ENCODE measurements at regions not wholly inside any gene's neighbourhood (a gene's known extent, or its start where the extent isn't known, plus 50 kb on each side); places are given as distances from the start of the nearest gene placed in this dataset.
"Not testable (repeated sequence)": the region's sequence is repeated elsewhere in the genome, so short reads cannot be mapped to it uniquely, and the experiment has no call there.

GRCh38 chr21:24450119-24450518 is 1157.2 kb downstream of the MRPL39 start:
- no peak overlapping the region for H3K4me3 ChIP-seq (ENCODE audit: low read length in 2 of 2)
- H3K9me3 ChIP-seq (ENCODE audit: control insufficient read depth in 2 of 2, insufficient read depth in 1 of 2, low read length in 1 of 2) = no peaks in the 10 kb centered on the region
- no peak overlapping the region for H3K27ac ChIP-seq (ENCODE audit: low read depth in 1 of 2, low read length in 1 of 2)
- no peaks in the 10 kb centered on the region for H3K36me3 ChIP-seq (ENCODE audit: control insufficient read depth in 2 of 2, insufficient read depth in 2 of 2, low read length in 1 of 2)
- H3K4me1 ChIP-seq (ENCODE audit: control insufficient read depth in 2 of 2, insufficient read depth in 2 of 2, low read length in 2 of 2) = no peaks in the 10 kb centered on the region
- DNase-seq (ENCODE audit: low read depth in 6 of 9, low spot score in 9 of 9) = no peak
- 94% methylated on average over 3 of the region's 3 CpGs for WGBS
- no peaks in the 10 kb centered on the region for H3K27me3 ChIP-seq (ENCODE audit: control insufficient read depth in 2 of 2, insufficient read depth in 1 of 2, low read length in 1 of 2)

- DNase-seq (ENCODE audit: low read depth in 6 of 9, low spot score in 9 of 9) = no peak
- Histone ChIP-seq H3K4me3 (ENCODE audit: low read length in 2 of 2) (no peak overlapping the region), H3K9me3 (ENCODE audit: control insufficient read depth in 2 of 2, insufficient read depth in 1 of 2, low read length in 1 of 2) (no peaks in the 10 kb centered on the region), H3K27me3 (ENCODE audit: control insufficient read depth in 2 of 2, insufficient read depth in 1 of 2, low read length in 1 of 2) (no peaks in the 10 kb centered on the region), H3K27ac (ENCODE audit: low read depth in 1 of 2, low read length in 1 of 2) (no peak overlapping the region), H3K36me3 (ENCODE audit: control insufficient read depth in 2 of 2, insufficient read depth in 2 of 2, low read length in 1 of 2) (no peaks in the 10 kb centered on the region), H3K4me1 (ENCODE audit: control insufficient read depth in 2 of 2, insufficient read depth in 2 of 2, low read length in 2 of 2) (no peaks in the 10 kb centered on the region)
- 92% methylated on average over 1 of the region's 1 CpG for WGBS
Measured at GRCh38 chr21:24445517-24445916, 1161.8 kb downstream of the MRPL39 start.

- Histone ChIP-seq H3K36me3 (ENCODE audit: control insufficient read depth in 2 of 2, insufficient read depth in 2 of 2, low read length in 1 of 2) (no peaks in the 10 kb centered on the region), H3K4me1 (ENCODE audit: control insufficient read depth in 2 of 2, insufficient read depth in 2 of 2, low read length in 2 of 2) (no peaks in the 10 kb centered on the region)
Measured at GRCh38 chr21:24444736-24445135, 1162.5 kb downstream of the MRPL39 start.

GRCh38 chr21:24436236-24436635 is 1171.0 kb downstream of the MRPL39 start:
- Histone ChIP-seq H3K4me3 (ENCODE audit: low read length in 2 of 2) (no peak overlapping the region), H3K4me1 (ENCODE audit: control insufficient read depth in 2 of 2, insufficient read depth in 2 of 2, low read length in 2 of 2) (no peaks in the 10 kb centered on the region), H3K27me3 (ENCODE audit: control insufficient read depth in 2 of 2, insufficient read depth in 1 of 2, low read length in 1 of 2) (no peaks in the 10 kb centered on the region), H3K36me3 (ENCODE audit: control insufficient read depth in 2 of 2, insufficient read depth in 2 of 2, low read length in 1 of 2) (no peaks in the 10 kb centered on the region), H3K27ac (ENCODE audit: low read depth in 1 of 2, low read length in 1 of 2) (no peak overlapping the region), H3K9me3 (ENCODE audit: control insufficient read depth in 2 of 2, insufficient read depth in 1 of 2, low read length in 1 of 2) (no peaks in the 10 kb centered on the region)
- 88% methylated on average over 1 of the region's 1 CpG for WGBS
- no peak for DNase-seq (ENCODE audit: low read depth in 6 of 9, low spot score in 9 of 9)

More at GRCh38 chr21:24444736-24445135, 1162.5 kb downstream of the MRPL39 start:
- no peak for DNase-seq (ENCODE audit: low read depth in 6 of 9, low spot score in 9 of 9)
- Histone ChIP-seq H3K4me3 (ENCODE audit: low read length in 2 of 2) (no peak overlapping the region), H3K27me3 (ENCODE audit: control insufficient read depth in 2 of 2, insufficient read depth in 1 of 2, low read length in 1 of 2) (no peaks in the 10 kb centered on the region), H3K27ac (ENCODE audit: low read depth in 1 of 2, low read length in 1 of 2) (no peak overlapping the region), H3K9me3 (ENCODE audit: control insufficient read depth in 2 of 2, insufficient read depth in 1 of 2, low read length in 1 of 2) (no peaks in the 10 kb centered on the region)

- WGBS = 51% methylated on average over 8 of the region's 8 CpGs
- H3K27ac ChIP-seq (ENCODE audit: low read depth in 1 of 2, low read length in 1 of 2) = no peak overlapping the region
Measured at GRCh38 chr21:24428591-24429199, 1178.6 kb downstream of the MRPL39 start.

GRCh38 chr21:24424776-24425175 is 1182.5 kb downstream of the MRPL39 start:
- Histone ChIP-seq H3K4me1 (ENCODE audit: control insufficient read depth in 2 of 2, insufficient read depth in 2 of 2, low read length in 2 of 2) (no peaks in the 10 kb centered on the region), H3K4me3 (ENCODE audit: low read length in 2 of 2) (no peak overlapping the region), H3K9me3 (ENCODE audit: control insufficient read depth in 2 of 2, insufficient read depth in 1 of 2, low read length in 1 of 2) (no peaks in the 10 kb centered on the region), H3K27ac (ENCODE audit: low read depth in 1 of 2, low read length in 1 of 2) (no peak overlapping the region), H3K27me3 (ENCODE audit: control insufficient read depth in 2 of 2, insufficient read depth in 1 of 2, low read length in 1 of 2) (no peaks in the 10 kb centered on the region), H3K36me3 (ENCODE audit: control insufficient read depth in 2 of 2, insufficient read depth in 2 of 2, low read length in 1 of 2) (no peaks in the 10 kb centered on the region)
- 88% methylated on average over 4 of the region's 4 CpGs for WGBS
- no peak for DNase-seq (ENCODE audit: low read depth in 6 of 9, low spot score in 9 of 9)

More at GRCh38 chr21:24428591-24429199, 1178.6 kb downstream of the MRPL39 start:
- DNase-seq (ENCODE audit: low read depth in 6 of 9, low spot score in 9 of 9) = no peak
- H3K4me1 ChIP-seq (ENCODE audit: control insufficient read depth in 2 of 2, insufficient read depth in 2 of 2, low read length in 2 of 2) = no peaks in the 10 kb centered on the region
- no peaks in the 10 kb centered on the region for H3K36me3 ChIP-seq (ENCODE audit: control insufficient read depth in 2 of 2, insufficient read depth in 2 of 2, low read length in 1 of 2)
- H3K27me3 ChIP-seq (ENCODE audit: control insufficient read depth in 2 of 2, insufficient read depth in 1 of 2, low read length in 1 of 2) = no peaks in the 10 kb centered on the region
- H3K9me3 ChIP-seq (ENCODE audit: control insufficient read depth in 2 of 2, insufficient read depth in 1 of 2, low read length in 1 of 2) = no peaks in the 10 kb centered on the region
- H3K4me3 ChIP-seq (ENCODE audit: low read length in 2 of 2) = peak overlapping the region in 1 of 2 donors; percentile 30

GRCh38 chr21:24423546-24423945 is 1183.7 kb downstream of the MRPL39 start:
- peaks cover 0 to 5% of the 10 kb centered on the region in 2 donors for H3K9me3 ChIP-seq (ENCODE audit: control insufficient read depth in 2 of 2, insufficient read depth in 1 of 2, low read length in 1 of 2)
- H3K27me3 ChIP-seq (ENCODE audit: control insufficient read depth in 2 of 2, insufficient read depth in 1 of 2, low read length in 1 of 2) = no peaks in the 10 kb centered on the region
- no peak overlapping the region for H3K27ac ChIP-seq (ENCODE audit: low read depth in 1 of 2, low read length in 1 of 2)
- H3K4me1 ChIP-seq (ENCODE audit: control insufficient read depth in 2 of 2, insufficient read depth in 2 of 2, low read length in 2 of 2) = no peaks in the 10 kb centered on the region
- H3K4me3 ChIP-seq (ENCODE audit: low read length in 2 of 2) = no peak overlapping the region
- no peak for DNase-seq (ENCODE audit: low read depth in 6 of 9, low spot score in 9 of 9)
- H3K36me3 ChIP-seq (ENCODE audit: control insufficient read depth in 2 of 2, insufficient read depth in 2 of 2, low read length in 1 of 2) = no peaks in the 10 kb centered on the region

GRCh38 chr21:24420689-24421088 is 1186.6 kb downstream of the MRPL39 start:
- WGBS = 40% methylated on average over 1 of the region's 1 CpG
- H3K27ac ChIP-seq (ENCODE audit: low read depth in 1 of 2, low read length in 1 of 2) = no peak overlapping the region
- H3K27me3 ChIP-seq (ENCODE audit: control insufficient read depth in 2 of 2, insufficient read depth in 1 of 2, low read length in 1 of 2) = no peaks in the 10 kb centered on the region
- no peak for DNase-seq (ENCODE audit: low read depth in 6 of 9, low spot score in 9 of 9)
- H3K4me1 ChIP-seq (ENCODE audit: control insufficient read depth in 2 of 2, insufficient read depth in 2 of 2, low read length in 2 of 2) = no peaks in the 10 kb centered on the region
- H3K36me3 ChIP-seq (ENCODE audit: control insufficient read depth in 2 of 2, insufficient read depth in 2 of 2, low read length in 1 of 2) = no peaks in the 10 kb centered on the region
- H3K9me3 ChIP-seq (ENCODE audit: control insufficient read depth in 2 of 2, insufficient read depth in 1 of 2, low read length in 1 of 2) = peaks cover 0 to 7% of the 10 kb centered on the region in 2 donors
- H3K4me3 ChIP-seq (ENCODE audit: low read length in 2 of 2) = no peak overlapping the region

GRCh38 chr21:24419641-24420040 is 1187.6 kb downstream of the MRPL39 start:
- not testable (repeated sequence) for H3K9me3 ChIP-seq (ENCODE audit: control insufficient read depth in 2 of 2, insufficient read depth in 1 of 2, low read length in 1 of 2); DNase-seq (ENCODE audit: low read depth in 6 of 9, low spot score in 9 of 9); H3K4me3 ChIP-seq (ENCODE audit: low read length in 2 of 2); H3K27me3 ChIP-seq (ENCODE audit: control insufficient read depth in 2 of 2, insufficient read depth in 1 of 2, low read length in 1 of 2); H3K4me1 ChIP-seq (ENCODE audit: control insufficient read depth in 2 of 2, insufficient read depth in 2 of 2, low read length in 2 of 2); H3K27ac ChIP-seq (ENCODE audit: low read depth in 1 of 2, low read length in 1 of 2); H3K36me3 ChIP-seq (ENCODE audit: control insufficient read depth in 2 of 2, insufficient read depth in 2 of 2, low read length in 1 of 2)

- peaks cover 0 to 7% of the 10 kb centered on the region in 2 donors for H3K9me3 ChIP-seq (ENCODE audit: control insufficient read depth in 2 of 2, insufficient read depth in 1 of 2, low read length in 1 of 2)
- H3K4me3 ChIP-seq (ENCODE audit: low read length in 2 of 2) = no peak overlapping the region
- H3K27me3 ChIP-seq (ENCODE audit: control insufficient read depth in 2 of 2, insufficient read depth in 1 of 2, low read length in 1 of 2) = no peaks in the 10 kb centered on the region
- H3K27ac ChIP-seq (ENCODE audit: low read depth in 1 of 2, low read length in 1 of 2) = no peak overlapping the region
- H3K36me3 ChIP-seq (ENCODE audit: control insufficient read depth in 2 of 2, insufficient read depth in 2 of 2, low read length in 1 of 2) = no peaks in the 10 kb centered on the region
- DNase-seq (ENCODE audit: low read depth in 6 of 9, low spot score in 9 of 9) = no peak
- H3K4me1 ChIP-seq (ENCODE audit: control insufficient read depth in 2 of 2, insufficient read depth in 2 of 2, low read length in 2 of 2) = no peaks in the 10 kb centered on the region
Measured at GRCh38 chr21:24418671-24419070, 1188.6 kb downstream of the MRPL39 start.
